ENCODE measurements at regions not wholly inside any gene's neighbourhood (a gene's known extent, or its start where the extent isn't known, plus 50 kb on each side); places are given as distances from the start of the nearest gene placed in this dataset.
"Not testable (repeated sequence)": the region's sequence is repeated elsewhere in the genome, so short reads cannot be mapped to it uniquely, and the experiment has no call there.

DNA sequence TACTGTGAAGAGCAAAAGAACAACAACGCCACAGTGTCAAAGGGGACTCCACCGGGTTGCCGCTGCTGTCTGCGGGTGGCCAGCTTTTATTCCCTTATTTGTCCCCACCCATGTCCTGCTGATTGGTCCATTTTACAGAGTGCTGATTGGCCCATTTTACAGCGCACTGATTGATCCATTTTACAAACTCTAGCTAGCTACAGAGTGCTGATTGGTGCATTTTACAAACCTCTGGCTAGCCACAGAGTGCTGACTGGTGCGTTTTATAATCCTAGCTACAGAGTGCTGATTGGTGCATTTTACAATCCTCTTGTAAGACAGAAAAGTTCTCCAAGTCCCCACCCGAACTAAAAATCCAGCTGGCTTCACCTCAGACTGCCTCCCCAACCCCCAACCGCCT lies 251.0 kb upstream of the ATP10A start:
- not testable (repeated sequence) for DNase-seq

DNA sequence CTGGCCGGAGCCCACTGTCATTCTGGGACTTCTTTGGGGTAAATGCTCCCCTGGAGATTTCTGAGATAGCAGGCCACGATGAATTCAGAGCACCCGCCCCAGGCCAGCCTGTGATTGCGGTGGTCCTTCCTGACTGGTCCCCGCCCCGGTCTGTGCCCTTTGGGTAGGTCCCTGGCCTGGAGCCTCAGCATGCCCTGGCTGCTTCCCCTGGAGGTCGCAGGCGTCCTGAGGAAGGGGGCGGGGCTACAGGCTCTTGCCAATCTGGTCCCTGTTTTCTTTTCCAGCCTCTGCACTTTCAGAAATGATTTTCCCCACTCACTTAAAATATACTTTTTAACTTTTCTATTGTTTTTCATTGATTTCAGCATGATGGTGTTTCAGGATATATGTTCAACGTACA lies 250.2 kb upstream of the ATP10A start:
- DNase-seq = no peak

DNA sequence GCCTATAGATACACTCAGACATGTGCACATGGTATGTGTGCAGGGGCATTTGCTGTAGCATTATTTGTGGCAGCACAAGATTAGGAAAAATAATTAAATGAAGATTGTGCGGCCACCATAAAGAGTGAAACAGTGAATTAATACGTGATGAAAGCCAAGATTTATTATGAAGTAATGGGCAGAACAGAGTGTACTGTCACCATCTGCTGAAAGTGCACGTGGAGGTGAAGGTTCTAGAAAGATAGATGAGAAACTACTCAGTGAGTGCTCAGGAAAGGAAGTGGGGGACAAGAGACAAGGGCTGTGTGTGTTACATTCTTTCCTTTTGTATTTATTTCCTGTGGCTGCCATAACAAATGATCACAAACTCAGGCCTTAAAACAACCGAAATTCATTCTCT lies 246.1 kb upstream of the ATP10A start:
- no peak for DNase-seq

DNA sequence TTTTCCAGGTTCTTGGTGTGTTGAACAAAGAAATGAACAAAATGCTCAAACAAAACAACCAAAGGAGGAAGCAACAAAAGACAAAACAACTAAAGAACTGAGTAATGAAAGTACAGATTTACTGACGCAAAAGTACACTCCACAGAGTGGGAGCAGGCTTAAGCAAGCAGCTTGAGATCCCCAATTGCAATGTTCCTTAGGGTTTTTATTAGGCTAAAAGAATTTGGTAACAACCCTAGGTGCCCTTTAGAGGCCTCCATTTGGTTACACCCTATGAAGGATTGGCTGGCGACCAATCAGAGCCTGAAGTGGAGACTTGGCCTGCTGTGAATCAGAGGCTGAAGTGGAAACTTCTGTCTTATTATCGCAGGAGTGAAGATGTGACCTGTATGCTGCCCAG lies 243.4 kb upstream of the ATP10A start:
- no peak for DNase-seq

DNA sequence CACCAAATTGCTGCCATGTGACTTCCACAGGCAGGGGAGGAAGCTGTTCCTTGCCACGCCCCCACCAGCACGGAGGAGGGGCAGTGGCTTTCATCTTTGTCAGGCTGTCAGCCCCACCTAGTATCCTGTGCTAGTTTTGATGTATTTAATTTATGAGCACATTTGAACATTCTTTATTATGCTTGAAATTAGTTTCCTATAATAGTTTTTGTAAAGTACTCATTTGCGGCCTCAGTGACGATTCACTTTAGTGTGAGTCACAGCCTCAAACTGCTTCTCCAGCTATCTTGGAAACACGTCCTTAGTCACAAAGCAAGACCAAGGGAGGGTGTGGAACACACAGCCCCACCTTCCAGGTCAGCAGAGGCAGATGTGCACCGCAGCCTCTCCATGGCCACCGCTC lies 239.9 kb upstream of the ATP10A start:
- DNase-seq = no peak

DNA sequence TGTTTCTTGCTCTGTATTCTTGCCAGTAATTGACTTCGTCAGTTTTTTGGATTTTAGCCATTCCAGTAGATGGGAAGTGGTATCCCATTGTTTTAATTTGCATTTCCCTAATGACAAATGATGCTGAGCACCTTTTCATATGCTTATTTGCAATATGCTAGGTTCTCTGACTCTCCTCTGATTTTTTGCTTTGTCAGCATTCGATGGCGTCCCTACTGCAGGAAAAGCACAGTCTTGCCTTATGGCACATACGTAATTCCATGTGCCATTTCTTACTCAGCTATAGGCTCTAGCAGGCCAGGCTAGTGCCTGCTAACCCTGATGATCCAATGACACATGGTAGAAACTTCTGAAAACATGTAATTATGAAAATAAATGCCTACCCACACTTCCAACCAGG lies 239.2 kb upstream of the ATP10A start:
- no peak for DNase-seq

DNA sequence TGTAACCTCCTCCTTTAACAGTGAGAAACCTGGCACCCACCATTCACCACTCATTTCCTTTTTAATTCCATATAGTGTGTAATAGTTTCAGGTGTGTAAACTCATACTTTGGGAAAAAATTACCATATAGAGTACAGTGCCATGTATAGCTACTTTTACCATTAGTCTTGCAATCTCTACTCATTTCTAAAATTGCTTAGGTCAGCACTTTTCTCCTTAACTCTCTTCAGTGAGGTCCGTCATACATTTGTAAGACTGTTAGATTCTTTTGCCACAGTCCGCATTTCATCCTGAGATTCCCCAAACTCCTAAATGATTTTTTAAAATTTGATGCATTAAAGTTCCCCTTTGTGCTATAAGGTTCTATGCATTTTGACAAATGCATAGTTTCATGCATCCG lies 238.3 kb upstream of the ATP10A start:
- no peak for DNase-seq

DNA sequence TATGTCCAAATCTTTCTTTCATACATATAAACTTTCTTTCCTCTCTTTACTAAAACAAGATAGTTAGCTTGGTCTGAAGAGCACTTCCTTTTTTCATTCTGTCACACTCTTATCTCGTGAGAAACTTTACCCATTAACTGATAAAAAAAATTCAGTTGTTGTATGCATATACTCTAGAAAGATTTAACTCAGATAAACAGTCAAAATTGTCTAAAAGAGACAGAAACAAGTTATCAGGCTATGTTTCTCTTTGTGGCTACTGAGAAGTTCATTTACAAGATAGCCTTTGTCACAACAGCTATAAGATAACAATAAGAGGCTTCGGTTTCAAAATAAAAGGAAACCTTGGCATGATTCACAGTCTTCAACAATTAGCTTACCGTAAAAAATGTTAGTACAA lies 235.7 kb upstream of the ATP10A start:
- DNase-seq = no peak

DNA sequence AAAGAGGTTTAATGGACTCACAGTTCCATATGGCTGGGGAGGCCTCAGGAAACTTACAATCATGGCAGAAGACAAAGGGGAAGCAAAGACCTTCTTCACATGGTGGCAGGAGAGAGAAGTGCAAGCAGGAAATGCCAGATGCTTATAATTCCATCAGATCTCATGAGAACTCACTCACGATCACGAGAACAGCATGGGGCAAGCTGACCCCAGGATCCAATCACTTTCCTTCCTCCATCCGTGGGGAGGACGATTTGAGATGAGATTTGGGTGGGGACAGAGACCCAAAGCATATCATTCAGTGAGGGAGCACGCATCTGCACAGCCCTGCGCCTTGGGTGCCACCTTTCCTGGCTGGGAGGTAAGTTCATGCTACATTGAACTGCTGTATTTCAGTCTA lies 234.1 kb upstream of the ATP10A start:
- DNase-seq = no peak

DNA sequence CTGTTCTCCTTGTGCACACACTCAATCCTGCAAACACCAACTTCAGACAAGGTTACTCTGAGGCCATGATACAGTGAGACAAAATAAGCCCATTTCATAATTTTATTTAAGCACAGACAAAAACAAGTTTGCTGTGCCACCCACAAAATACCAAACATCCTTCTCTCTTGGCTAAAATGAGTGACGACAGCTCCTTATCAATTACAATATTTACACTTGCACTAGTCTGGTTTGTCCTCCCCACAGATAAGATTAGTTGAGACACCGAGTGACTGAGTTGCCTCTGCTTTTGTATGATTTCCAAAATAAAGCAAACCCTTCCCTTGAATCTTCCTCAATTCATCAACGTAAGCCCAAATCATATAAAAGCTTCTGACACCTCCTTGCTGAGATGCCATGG lies 233.5 kb upstream of the ATP10A start:
- no peak for DNase-seq

DNA sequence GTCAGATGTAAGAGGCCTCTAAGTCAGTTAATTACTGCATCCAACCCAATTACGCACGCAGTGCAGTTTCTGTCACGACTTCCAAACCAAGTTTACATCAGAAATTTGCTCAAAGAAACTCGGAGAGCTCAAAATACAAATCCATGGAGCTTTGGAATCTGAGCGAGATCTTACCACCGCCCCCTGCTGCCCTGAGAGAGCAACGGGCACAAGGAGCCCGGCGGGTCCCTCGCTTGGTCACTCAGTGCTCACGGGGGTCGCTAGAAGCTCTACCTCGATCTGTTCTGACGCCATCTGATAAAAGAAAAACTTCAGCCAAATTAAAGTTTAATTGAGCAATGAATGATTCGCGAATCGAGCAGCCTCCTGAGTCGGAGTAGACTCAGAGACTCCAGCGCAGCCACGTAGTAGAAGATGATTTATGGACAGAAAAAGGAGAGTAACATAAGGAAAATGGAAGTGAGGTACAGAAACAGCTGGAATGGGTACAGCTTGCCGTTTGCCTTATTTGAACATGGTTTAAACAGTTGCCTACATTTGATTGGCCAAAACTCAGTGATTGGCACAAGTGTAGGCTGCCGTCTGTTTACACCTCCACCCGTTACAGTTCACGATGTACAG lies 232.7 kb upstream of the ATP10A start:
- DNase-seq = no peak

DNA sequence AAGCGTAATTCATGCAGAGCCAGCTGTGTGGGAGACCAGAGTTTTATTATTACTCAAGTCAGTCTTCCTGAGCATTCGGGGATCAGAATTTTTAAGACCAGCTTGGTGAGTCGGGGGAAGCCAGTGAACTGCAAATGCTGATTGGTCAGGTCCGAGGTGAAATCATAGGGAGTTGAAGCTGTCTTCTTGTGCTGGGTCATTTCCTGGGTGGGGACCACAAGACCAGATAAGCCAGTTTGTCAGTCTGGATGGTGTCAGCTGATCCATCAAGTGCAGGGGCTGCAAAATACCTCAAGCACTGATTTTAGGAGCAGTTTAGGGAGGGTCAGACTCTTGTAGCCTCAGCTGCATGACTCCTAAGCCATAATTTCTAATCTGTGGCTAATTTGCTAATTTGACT lies 228.1 kb upstream of the ATP10A start:
- no peak for DNase-seq

DNA sequence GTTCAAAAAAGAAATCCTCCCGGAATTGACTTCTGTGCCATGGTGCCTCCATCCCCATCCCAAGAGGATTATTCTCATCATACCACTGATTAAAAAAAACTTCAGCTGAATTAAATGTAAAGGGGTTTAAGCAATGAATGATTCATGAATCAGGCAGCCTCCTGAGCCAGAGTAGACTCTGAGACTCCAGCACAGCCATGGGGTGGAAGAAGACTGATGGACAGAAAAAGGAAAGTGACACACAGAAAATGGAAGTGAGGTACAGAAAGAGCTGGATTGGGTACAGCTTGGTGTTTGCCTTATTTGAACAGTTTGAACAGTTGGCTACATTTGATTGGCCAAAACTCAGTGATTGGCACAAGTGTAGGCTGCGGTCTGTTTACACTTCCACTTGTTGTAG lies 224.8 kb upstream of the ATP10A start:
- no peak for DNase-seq

DNA sequence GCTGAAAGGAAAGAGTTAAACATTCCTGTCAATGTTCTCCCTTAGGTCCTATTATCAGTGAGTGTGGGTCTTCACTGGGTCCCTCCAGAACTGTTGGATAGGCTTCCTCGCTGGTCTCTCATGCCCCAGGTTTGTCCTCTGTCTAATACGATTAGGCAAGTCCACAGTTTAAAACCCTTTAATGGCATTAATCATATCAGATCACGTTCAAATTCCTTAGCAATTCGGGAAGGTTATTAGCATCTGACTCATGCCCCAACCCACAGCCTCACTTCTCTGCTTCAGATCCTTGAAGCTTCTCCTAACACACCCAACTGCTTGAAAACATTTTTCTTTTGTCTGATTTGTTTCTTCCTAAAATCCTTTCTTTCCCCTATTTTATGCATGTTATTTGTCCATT lies 224.3 kb upstream of the ATP10A start:
- no peak for DNase-seq

DNA sequence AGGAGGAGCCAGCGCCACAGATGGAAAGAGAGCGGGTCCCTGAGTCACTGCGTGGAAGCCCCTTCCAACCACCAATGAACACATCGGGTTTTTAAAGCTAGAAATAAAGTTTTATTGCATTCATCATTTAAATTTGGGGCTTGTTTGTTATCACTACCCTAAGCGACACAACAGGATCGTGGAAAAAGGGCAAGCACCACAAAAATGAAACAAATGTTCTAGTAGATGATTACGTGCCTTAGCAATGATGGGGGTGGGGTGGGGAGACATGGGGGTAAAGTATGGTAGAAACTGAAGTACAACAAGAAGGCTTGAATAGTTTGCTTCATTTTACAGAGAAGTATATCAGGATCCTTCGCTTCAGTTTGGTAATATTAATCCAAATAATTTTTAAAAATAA lies 221.6 kb upstream of the ATP10A start:
- DNase-seq = no peak

DNA sequence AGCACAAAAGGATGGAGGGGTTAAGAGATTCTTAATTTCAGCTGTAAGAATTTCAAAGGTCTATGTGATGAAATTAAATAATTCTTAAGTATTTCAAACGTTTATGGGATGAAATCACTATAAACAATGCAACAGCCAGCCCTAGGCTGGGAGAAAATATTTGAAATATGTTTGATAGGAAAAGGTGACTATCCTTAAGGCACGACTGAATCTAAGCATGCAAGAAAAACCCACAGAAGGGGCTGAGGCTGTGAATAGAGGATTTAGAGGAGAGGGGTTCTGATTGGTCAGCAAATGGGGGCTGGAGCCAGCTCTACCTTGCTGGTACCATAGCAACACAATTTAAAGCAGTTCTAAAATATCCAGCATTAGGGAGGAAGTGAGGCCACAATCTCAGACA lies 220.8 kb upstream of the ATP10A start:
- no peak for DNase-seq

DNA sequence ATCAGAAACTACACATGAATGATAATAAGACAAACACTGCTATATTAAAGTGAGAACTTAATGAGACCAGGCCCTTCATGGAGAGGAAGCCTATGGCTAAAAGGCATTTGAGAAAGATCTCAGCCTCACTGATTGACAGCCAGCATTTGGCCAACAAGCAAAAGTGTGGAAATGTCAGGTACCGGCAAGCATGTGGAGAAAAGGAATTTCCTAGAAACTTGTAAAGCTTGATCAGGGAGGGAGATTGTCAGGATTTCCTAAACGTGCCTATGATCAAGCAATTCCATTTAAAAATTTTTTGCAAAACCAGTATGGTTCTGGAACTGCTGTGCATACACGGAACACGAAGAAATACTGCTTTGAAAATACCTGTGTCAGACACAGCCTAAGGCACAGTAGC lies 220.3 kb upstream of the ATP10A start:
- no peak for DNase-seq

DNA sequence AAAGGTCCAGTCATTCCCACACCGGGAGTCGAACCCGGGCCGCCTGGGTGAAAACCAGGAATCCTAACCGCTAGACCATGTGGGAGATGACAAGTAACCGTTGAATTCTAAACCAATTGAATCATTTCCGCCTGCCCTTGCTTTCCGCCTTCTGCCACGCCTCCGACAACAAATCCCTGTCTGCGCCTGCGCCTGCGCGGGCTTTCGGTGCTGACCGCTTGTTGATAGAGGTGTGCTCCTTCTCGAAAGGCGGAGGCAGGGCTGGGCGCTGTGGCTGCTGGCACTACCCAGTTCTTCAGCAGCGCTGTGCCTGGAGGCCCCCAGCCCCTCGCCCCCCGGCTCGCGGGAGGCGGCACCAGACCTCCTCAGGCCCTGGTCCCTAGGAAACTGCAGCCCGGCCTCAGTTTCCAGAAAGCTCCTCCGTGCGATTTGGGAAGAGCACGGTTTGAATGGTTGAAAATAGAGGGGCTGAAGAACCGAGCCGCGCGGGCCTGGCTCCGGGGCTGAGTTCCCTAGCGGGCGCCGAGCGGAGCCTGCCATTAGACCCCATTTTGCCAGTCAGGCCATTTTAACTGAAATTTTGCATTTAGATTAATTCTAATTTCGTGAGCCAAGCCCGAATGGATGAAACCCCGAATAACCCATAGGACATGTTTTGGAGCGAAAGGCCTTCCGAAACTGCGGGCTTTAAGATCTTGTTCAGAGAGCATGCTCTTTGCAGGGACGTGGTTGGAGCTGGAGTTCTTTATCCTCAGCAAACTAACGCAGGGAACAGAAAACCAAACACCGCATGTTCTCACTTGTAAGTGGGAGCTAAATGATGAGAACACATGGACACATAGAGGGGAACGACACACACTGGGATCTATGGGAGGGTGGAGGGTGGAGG lies 219.3 kb upstream of the ATP10A start:
- DNase-seq = peak; percentile 98

DNA sequence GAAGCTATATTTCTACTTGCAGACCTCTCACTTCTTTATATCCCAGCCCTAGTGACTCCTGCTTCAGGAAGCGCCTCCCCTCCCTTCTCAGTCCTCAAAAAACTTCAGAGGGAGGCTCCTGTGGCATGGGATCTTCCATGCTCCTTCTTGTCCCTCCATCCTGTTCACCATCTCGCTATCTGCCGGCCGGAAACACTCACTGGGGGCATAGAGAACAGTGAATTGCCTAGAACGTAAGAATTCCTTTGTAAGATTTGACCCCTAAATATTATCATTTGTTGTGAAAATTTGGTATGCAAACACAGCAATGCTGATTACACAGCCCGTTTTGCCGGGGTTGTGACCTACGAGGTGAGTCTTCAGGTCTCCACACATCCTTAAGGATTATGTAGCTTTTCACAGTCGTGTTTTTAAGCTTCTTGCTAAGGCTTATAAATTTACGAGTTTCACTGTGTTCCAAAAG lies 218.7 kb upstream of the ATP10A start:
- DNase-seq = no peak

DNA sequence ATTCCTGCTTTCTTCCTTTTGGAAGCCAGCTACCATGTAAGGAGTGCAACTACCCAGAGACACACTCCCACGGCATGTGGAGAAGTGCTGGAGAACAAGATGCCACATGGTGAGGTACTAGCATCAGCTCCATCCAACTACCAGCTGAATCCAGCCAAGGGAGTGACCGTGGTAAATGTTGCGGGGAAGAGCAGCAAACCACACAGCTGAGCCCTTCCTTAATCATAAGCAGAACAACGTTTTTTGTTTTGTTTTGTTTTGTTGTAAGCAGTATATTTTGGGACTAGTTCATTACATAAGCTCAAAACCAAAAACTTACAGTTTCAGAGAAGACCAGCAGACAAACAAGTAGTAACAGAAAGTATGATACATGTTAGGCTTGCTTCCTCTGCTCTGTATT lies 212.6 kb upstream of the ATP10A start:
- DNase-seq = no peak

DNA sequence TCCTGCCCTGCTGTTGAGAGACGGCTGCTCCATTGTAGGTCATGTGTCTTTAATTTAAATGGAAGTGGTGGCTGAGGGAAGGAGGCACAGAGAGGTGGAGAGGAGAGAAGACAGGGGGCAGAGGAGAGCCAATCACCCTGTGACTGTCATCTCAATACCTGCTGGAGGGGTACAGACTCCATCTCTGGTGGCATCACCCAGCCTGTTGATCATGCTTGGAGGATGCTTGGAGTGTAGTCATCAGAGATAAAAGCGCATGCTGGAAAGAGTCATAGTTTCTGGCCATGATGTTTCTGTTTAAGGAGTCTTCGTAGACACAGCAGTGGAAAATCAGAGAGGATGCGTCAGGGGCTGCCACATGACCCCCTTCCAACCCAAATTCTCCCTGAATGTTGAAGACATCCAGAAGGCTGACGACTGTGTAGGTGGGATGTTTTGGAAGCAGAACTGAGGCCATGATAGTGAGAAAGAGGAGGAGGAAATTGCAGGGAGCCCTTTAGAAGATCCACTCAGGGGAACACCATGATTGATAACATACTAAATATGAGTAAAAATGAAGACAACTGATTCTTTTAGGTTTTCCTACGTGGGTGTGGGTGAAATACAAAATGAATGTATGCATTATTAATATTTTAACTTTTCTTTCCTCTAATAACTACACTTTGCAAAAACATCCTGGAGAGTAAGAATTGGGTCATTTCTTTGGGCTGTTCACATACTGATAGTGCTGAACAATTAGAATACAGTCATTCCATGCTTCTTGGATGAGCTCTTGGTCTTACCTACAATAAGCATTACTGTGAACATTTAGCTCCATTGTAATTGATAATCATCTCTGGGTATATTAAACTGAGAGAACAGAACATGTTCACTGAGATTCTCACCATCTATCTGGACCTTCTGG lies 210.6 kb upstream of the ATP10A start:
- no peak for DNase-seq

DNA sequence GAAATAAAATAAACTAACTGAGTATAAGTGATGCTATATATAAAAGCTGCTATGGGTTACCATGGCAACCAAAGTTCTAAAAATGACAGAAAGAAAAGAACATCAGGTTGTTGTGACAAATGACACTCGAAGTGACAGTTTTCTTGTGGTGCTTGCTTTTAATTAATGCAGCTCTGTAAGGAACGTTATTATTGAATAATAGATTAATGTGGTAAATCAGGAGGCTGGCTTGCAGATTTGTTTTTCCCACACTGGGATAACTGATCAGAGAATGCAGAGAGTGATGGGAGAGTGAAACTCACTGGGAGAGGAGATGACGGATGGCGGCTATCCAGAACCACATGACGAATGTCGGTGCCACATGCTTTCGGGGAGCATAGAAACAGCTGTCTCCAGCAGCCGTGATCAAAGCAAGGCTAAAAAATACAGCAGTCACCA lies 207.0 kb upstream of the ATP10A start:
- no peak for DNase-seq

DNA sequence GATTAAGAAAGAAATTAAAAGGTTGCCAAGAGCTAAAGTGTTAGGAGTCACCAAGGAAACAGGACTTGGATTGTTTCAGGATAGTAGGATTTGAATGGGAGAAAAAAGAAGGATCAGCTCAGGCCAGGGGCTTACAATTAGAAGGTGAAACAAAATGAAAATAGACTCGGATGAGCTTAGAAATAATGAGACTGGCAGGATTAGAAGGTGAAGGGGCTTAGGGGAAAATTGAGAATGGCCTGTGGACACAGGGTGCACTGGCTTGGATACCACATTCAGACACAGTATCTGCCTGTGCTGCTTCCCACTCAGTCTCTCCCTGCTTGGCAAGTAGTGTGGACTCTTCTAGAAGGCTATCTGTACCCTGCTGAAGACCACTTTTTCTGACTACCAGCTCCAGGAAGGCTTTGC lies 206.1 kb upstream of the ATP10A start:
- no peak for DNase-seq

DNA sequence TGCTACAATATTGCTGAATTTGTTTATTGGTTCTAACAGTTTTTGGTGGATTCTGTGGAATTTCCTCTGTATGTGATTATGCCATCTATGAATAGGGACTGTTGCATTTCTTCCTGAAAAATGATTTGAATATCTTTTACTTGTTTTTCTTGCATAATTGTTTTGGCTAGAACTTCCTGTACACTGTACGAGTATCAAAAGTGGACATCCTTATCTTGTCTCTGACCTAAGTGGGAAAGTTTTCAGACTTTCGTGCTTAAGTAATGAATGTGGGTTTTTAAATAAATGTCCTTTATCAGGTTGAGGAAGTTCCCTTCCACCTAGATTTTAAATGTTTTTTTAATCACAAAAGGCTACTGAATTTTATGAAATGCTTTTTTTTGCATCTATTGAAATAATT lies 203.8 kb upstream of the ATP10A start:
- DNase-seq = no peak
